ENCODE measurements at regions not wholly inside any gene's neighbourhood (a gene's known extent, or its start where the extent isn't known, plus 50 kb on each side); places are given as distances from the start of the nearest gene placed in this dataset.

GRCh38 chr5:1633605-1634336 is 110.0 kb upstream of the LPCAT1 start:
- H3K27ac ChIP-seq (ENCODE audit: extremely low read depth, low read depth, low read length), result peak overlapping the region; percentile 79
- H3K4me3 ChIP-seq (ENCODE audit: low read depth, low read length), result peak overlapping the region; percentile 73
- POLR2A ChIA-PET, result interaction anchor here (0.7 to 1.6 kb wide), 5 partner anchors 10 to 311 kb away, joined by 3 to 10 read pairs (median 4); no protein-coding TSS in a partner anchor
- H3K4me1 ChIP-seq (ENCODE audit: control insufficient read depth, insufficient read depth, low read length), result no peaks in the 10 kb centered on the region
- peaks cover 0 to 19% of the 10 kb centered on the region in 2 experiments; a peak in 1 of 3 replicates for H3K36me3 ChIP-seq (ENCODE audit: control insufficient read depth in 2 of 2, insufficient read depth in 1 of 2, low read length in 2 of 2)
- H3K9me3 ChIP-seq (ENCODE audit: control insufficient read depth, insufficient read depth, low read depth, low read length), result no peaks in the 10 kb centered on the region
- CTCF ChIA-PET, result interaction anchor here (0.6 to 1.6 kb wide), 4 partner anchors 11 to 463 kb away, joined by 3 to 6 read pairs (median 4); no protein-coding TSS in a partner anchor
- TF ChIP-seq KLF1 (tag by site-specific recombination; IDR thresholded peaks at IDR 0.05) (peak; percentile 80), ZNF610 (tag by site-specific recombination; IDR thresholded peaks at IDR 0.05; ENCODE audit: borderline replicate concordance) (peak; percentile 49; the same call in 1 of the 2 replicates), ZBTB11 (tag by site-specific recombination; conservative IDR thresholded peaks at IDR 0.05; ENCODE audit: low read depth) (peak; percentile 97), ZNF133 (tag by site-specific recombination; IDR thresholded peaks at IDR 0.05) (no peak), ZNF132 (tag by site-specific recombination; IDR thresholded peaks at IDR 0.05; ENCODE audit: borderline replicate concordance) (no peak), ZBTB26 (tag by site-specific recombination; optimal IDR thresholded peaks at IDR 0.05) (peak; percentile 93), OSR2 (tag by site-specific recombination; IDR thresholded peaks at IDR 0.05) (no peak), BCL11B (tag by site-specific recombination; IDR thresholded peaks at IDR 0.05; ENCODE audit: low read depth) (0 out of 2 replicates have a peak, but pooled peaks have one; percentile 14), SP2 (tag by site-specific recombination; IDR thresholded peaks at IDR 0.05) (peak; percentile 86), ZNF701 (tag by site-specific recombination; IDR thresholded peaks at IDR 0.05) (no peak), KLF9 (tag by site-specific recombination; IDR thresholded peaks at IDR 0.05; ENCODE audit: low read depth) (0 out of 2 replicates have a peak, but pooled peaks have one; percentile 41), ZNF433 (tag by site-specific recombination; IDR thresholded peaks at IDR 0.05; ENCODE audit: low read depth) (no peak), IKZF3 (tag by site-specific recombination; IDR thresholded peaks at IDR 0.05) (peak; percentile 73; the same call in 1 of the 2 replicates), ZNF280C (tag by site-specific recombination; IDR thresholded peaks at IDR 0.05) (no peak), EGR2 (tag by site-specific recombination; IDR thresholded peaks at IDR 0.05; ENCODE audit: low read depth) (peak; percentile 25; the same call in 1 of the 2 replicates), ZNF707 (tag by site-specific recombination; IDR thresholded peaks at IDR 0.05) (no peak), ZNF473 (tag by site-specific recombination; IDR thresholded peaks at IDR 0.05) (no peak), SP7 (tag by site-specific recombination; IDR thresholded peaks at IDR 0.05) (peak; percentile 55), ZBTB7A (tag by site-specific recombination; IDR thresholded peaks at IDR 0.05; ENCODE audit: low read depth) (no peak), ZNF449 (tag by site-specific recombination; IDR thresholded peaks at IDR 0.05) (0 out of 2 replicates have a peak, but pooled peaks have one; percentile 54), ZNF600 (tag by site-specific recombination; IDR thresholded peaks at IDR 0.05) (peak; percentile 53; the same call in 1 of the 2 replicates), ZNF214 (tag by site-specific recombination; IDR thresholded peaks at IDR 0.05; ENCODE audit: borderline replicate concordance) (no peak), ZSCAN18 (tag by site-specific recombination; IDR thresholded peaks at IDR 0.05) (no peak), ZXDB (tag by site-specific recombination; IDR thresholded peaks at IDR 0.05) (peak; percentile 77), ZNF311 (tag by site-specific recombination; IDR thresholded peaks at IDR 0.05; ENCODE audit: borderline replicate concordance) (no peak), ZNF48 (tag by site-specific recombination; IDR thresholded peaks at IDR 0.05) (no peak), KLF8 (tag by site-specific recombination; IDR thresholded peaks at IDR 0.05) (peak; percentile 83), ZNF571 (tag by site-specific recombination; IDR thresholded peaks at IDR 0.05) (no peak)

Measured in HEK293 (cell line).